ENCODE measurements at regions not wholly inside any gene's neighbourhood (a gene's known extent, or its start where the extent isn't known, plus 50 kb on each side); places are given as distances from the start of the nearest gene placed in this dataset.

- TF ChIP-seq POLR2A (IDR thresholded peaks at IDR 0.05; ENCODE audit: low read length) (no peak), GATA1 (IDR thresholded peaks at IDR 0.05; ENCODE audit: low read depth, low read length) (no peak)
Measured at GRCh38 chr3:153547970-153548369, 385.9 kb downstream of the RAP2B start.
